NCI-H1092 treated with DMSO at 0.1 percent for 48 hours (cell line): ENCODE measurements at regions not wholly inside any gene's neighbourhood (a gene's known extent, or its start where the extent isn't known, plus 50 kb on each side); places are given as distances from the start of the nearest gene placed in this dataset.

Experiments
- DNase-seq: peaks from one replicate; lab custom pipeline; 2025; lab: John Stamatoyannopoulos, UW

DNA sequence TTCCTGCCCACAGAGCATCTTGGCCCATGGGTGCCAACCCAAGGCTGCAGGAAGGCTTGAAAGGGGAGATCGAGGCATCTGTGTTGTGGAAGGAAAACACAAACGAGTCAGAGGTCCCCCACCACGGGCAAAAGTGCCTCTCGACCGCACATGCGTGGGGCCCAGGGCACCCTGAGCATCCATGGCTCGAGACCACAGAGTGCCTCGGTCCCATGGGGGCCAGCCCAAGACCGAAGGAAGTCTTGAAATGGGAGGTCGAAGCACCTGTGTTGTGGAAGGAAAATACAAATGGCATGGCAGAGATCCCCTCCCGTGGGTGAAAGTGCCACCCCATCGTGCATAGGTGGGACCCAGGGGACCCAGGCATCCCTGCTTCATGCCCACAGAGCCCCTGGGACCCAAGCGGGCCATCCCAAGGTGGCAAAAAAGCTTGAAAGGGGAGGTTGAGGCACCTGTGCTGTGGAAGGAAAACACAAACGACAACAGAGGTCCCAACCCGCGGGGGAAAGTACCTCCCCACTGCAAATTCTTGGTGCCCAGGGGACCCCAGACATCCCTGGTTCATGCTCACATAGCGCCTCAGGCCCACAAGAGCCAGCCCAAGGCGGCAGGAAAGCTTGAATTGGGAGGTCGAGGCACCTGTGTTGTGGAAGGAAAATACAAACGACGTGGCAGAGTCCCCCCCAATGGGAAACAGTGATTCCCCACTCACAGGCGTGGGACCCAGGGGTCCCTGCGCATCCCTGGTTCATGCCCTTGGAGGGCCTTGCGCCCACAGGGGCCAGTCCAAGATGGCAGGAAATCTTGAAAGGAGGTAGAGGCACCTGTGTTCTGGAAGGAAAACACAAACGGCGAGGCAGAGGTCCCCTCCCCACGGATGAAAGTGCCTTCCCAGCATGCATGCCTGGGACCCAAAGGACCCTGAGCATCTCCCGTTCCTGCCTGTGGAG is 373.0 kb downstream of the ALG10 start:
- DNase-seq = no peak

DNA sequence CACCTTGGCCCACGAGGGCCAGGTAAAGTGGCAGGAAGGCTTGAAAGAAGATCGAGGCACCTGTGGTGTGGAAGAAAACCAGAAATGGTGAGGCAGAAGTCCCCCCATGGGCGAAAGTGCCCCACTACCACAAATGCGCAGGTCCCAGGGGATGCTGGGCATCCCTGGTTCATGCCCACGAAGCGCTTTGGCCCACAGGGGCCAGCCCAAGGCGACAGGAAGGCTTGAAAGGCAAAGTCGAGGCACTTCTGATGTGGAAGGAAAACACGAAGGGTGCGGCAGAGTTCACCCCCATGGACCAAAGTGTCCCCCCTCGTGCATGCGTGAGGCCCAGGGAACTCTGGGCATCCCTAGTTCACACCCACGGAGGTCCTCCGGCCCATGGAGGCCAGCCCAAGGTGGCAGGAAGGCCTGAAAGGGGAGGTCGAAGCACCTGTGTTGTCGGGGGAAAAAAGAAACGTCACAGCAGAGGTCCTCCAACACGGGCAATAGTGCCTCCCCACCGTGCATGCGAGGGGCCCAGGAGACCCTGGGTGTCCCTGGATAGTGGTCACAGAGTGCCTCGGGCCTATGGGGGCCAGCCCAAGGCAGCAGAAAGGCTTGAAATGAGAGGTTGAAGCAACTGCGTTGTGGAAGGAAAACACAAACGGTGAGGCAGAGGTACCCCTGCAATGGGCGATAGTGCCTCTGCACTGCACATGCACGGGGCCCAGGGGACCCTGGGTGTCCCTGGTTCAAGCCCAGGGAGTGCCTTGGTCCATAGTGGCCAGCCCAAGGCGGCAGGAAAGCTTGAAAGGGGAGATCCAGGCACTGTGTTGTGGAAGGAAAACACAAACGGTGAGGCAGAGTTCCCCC is 373.9 kb downstream of the ALG10 start:
- DNase-seq = no peak

DNA sequence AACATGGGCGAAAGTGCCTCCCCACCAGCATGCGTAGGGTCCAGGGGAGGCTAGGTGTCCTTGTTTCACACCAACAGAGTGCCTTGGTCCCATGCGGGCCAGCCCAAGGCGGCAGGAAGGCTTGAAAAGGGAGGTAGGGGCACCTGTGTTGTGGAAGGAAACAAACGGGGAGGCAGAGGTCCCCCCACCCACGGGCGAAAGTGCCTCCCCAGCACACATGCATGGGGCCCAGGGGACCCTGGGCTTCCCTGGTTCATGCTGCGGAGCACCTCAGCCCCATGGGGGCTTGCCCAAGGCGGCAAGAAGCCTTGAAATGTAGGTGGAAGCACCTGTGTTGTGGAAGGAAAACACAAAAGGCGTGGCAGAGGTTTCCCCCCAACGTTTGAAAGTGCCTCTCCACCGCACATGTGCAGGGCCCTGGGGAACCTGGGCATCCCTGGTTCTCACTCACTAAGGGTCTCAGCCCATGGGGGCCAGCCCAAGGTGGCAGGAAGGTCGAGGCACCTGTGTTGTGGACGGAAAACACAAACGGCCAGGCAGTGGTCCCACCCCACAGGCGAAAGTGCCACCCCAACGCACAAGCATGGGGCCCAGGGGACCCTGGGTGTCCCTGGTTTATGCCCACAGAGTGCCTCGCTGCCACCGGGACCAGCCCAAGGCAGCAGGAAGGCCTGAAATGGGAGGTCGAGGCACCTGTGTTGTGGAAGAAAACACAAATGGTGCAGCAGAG is 374.7 kb downstream of the ALG10 start:
- no peak for DNase-seq

DNA sequence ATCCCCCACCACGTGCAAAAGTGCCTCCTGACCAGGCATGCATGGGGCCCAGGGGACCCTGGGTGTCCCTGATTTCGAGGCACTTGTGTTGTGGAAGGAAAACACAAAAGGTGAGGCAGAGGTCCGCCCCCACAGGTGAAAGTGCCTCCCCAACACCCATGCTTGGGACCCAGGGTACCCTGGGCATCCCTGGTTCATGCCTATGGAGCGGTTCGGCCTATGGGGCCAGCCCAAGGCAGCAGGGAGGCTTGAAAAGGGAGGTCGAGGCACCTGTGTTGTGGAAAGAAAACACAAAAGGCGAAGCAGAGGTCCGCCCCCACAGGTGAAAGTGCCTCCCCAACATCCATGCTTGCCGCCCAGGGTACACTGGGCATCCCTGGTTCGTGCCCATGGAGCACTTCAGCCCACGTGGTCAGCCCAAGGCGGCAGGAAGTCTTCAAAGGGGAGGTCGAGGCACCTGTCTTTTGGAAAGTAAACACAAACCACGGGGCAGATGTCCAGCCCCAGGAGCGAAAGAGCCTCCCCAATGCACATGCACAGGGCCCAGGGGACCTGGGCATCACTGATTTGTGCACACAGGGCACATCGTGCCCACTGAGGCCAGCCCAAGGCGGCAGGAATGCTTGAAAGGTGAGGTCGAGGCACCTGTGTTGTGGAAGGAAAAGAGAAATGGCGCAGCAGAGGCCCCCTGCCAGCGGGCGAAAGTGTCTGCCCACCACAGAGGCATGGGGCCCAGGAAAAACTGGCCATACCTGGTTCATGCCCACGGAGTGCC is 375.5 kb downstream of the ALG10 start:
- no peak for DNase-seq

DNA sequence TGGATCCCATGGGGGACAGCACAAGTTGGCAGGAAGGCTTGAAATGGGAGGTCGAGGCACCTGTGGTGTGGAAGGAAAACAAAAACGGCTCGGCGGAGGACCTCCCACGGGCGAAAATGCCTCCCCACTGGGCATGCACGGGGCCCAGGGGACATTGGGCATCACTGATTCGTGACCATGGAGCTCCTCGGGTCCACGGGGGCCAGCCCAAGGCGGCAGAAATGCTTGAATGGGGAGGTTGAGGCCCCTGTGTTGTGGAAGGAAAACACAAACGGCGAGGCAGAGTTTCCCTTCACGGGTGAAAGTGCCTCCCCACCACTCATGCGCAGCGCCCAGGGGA is 376.0 kb downstream of the ALG10 start:
- no peak for DNase-seq

DNA sequence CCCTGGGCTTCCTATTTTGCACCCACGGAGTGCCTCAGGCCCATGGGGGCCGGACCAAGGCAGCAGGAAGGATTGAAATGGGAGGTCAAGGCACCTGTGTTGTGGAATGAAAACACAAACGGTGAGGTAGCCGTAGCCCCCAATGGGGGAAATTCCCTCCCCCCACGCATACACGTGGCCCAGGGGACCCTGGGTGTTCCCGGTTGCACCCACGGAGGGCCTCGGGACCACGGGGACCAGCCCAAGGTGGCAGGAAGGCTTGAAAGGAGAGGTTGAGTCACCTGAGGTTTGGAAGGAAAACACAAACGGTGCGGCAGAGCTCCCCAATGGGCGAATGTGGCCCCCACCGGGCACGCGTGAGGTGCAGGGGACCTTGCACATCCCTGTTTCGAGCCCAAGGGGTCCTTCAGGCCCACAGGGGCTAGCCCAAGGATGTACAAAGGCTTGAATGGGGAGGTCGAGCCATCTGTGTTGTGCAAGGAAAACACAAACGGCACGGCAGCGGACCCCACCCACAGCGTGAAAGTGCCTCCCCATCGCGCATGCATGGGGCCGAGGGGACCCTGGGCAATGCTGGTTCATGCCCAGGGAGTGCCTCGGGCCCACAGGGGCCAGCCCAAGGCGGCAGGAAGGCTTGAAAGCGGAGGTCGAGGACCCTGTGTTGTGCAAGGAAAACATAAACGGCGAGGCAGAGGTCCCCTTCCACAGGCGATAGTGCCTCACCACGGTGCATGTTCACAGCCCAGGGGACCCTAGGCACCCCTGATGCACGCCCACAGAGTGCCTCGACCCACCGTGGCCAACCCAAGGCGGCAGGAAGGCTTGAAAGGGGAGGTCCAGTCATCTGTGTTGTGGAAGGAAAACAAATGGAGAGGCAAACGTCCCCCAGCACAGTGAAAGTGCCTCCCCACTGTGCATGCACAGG is 376.7 kb downstream of the ALG10 start:
- DNase-seq = no peak

DNA sequence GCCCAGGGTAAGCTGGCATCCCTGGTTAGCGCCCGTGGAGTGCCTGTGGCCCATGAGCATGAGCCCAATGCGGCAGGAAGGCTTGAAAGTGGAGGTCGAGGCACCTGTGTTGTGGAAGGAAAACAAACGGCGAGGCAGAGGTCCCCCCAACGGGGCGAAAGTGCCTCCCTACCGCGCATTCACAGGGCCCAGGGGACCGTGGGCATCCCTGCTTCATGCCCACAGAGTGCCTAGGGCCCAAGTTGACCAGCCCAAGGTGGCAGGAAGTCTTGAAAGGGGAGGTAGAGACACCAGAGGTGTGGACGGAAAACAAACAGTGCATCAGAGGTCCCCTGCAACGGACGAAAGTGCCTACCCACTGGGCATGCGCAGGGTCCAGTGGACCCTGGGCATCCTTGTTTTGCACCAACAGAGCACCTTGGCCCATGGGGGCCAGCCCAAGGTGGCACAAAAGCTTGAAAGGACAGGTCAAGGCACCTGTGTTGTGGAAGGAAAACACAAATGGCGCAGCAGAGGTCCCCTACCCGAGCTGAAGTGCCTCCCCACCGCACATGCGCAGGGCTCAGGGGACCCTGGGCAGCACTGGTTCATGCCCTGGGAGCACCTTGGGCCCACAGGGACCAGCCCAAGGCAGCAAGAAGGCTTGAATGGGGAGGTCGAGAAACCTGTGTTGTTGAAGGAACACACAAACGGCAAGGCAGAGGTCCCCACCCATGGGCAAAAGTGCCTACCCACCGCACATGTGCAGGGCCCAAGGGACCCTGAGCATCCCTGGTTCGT is 377.5 kb downstream of the ALG10 start:
- no peak for DNase-seq

DNA sequence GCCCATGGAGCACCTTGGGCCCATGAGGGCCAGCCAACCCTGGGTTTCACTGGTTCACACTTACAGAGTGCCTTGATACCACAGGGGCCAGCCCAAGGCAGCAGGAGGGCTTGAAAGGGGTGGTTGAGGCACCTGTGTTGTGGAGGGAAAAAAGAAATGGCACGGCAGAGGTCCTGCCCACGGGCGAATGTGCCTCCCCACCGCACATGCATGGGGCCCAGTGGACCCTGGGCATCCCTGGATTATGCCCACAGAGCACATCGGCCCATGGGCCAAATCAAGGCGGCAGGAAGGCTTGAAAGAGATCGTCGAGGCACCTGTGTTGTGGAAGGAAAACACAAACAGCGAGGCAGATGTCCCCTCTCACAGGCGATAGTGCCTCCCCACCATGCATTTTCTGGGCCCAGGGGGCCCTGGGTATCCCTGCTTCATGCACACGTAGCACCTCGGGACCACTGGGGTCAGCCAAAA is 378.1 kb downstream of the ALG10 start:
- DNase-seq = no peak

DNA sequence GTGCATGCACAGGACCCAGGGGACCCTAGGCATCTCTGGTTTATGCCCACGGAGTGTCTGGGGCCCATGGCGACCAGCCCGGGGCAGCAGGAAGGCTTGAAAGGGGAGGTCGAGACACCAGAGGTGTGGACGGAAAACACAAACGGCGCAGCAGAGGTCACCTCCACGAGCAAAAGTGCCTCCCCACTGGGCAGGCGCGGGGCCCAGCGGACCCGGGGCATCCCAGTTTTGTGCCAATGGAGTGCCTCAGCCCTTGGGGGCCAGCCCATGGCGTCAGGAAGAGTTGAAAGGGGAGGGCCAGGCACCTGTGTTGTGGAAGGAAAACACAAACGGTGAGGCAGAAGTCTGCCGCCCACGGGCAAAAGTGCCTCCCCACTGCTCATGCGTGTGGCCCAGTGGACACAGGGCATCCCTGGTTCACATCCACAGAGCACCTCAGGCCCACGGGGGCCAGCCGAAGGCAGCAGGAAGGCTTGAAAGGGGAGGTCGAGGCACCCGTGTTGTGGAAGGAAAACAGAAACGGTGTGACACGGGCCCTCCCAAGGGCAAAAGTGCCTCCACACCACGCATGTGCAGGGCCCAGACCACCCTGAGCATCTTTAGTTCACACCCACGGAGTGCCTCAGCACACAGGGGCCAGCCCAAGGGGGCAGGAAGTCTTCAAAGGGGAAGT is 378.8 kb downstream of the ALG10 start:
- no peak for DNase-seq

DNA sequence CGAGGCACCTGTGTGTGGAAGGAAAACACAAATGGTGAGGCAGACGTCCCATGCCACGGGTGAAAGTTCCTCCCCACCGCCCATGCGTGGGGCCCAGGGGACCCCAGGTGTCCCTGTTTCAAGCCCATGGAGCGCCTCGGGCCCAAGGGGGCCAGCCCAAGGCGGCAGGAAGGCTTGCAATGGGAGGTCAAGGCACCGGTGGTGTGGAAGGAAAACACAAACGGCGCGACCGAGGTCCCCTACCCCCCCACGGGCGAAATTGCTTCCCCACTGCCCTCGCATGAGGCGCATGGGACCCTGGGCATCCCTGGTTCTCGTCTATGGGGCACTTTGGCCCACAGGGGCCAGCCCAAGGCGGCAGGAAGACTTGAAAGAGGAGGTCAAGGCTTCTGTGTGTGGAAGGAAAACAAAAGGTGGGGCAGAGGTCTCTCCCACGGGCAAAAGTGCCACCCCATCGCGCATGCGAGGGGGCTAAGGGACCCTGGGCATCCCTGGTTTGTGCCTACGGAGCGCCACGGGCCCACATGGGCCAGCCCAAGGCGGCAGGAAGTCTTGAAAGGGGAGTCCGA is 379.4 kb downstream of the ALG10 start:
- DNase-seq = no peak

DNA sequence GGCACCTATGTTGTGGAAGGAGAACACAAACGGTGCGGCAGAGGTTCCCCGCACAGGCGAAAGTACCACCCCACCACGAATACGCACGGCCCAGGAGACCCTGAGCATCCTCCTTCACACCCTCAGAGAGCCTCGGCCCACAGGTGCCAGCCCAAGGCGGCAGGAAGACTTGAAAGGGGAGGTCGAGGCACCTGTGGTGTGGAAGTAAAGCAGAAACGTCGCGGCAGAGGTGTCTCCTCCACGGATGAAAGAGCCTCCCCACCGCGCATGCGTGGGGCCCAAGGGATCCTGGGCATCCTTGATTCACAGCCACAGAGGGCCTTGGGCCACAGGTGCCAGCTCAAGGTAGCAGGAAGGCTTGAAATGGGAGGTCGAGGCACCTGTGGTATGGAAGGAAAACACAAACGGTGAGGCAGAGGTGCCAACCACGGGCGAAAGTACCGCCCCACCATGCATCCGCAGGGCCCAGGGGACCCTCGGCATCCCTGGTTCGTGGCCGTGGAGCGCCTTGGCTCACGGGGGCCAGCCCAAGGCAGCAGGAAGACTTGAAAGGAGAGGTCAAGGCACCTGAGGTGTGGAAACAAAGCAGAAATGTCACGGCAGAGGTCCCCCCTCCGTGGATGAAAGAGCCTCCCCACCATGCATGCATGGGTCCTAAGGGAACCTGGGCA is 380.1 kb downstream of the ALG10 start:
- no peak for DNase-seq

DNA sequence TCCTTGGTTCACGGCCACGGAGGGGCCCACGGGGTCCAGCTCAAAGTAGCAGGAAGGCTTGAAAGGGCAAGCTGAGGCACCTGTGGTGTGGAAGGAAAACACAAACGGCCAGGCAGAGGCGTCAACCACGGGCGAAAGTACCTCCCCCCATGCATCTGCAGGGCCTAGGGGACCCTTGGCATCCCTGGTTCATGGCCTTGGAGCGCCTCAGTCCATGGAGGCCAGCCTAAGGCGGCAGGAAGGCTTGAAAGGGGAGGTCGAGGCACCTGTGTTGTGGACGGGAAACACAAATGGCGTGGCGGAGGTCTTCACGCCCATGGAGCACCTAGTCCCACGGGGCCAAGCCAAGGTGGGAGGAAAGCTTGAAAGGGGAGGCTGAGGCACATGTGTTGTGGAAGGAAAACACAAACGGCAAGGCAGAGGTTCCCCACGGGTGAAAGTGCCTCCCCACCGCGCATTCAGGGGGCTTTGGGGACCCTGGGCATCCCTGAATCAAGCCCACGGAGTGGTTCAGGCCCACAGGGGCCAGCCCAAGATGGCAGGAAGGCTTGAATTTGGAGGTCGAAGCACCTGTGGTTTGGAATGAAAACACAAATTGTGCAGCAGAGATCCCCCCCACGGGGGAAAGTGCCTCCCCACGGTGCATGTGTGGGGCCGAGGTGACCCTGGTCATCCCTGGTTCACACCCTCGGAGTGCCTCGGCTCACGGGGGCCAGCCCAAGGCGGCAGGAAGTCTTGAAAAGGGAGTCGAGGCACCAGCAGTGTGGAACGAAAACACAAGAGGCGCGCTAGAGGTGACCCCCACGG is 380.8 kb downstream of the ALG10 start:
- DNase-seq = no peak

DNA sequence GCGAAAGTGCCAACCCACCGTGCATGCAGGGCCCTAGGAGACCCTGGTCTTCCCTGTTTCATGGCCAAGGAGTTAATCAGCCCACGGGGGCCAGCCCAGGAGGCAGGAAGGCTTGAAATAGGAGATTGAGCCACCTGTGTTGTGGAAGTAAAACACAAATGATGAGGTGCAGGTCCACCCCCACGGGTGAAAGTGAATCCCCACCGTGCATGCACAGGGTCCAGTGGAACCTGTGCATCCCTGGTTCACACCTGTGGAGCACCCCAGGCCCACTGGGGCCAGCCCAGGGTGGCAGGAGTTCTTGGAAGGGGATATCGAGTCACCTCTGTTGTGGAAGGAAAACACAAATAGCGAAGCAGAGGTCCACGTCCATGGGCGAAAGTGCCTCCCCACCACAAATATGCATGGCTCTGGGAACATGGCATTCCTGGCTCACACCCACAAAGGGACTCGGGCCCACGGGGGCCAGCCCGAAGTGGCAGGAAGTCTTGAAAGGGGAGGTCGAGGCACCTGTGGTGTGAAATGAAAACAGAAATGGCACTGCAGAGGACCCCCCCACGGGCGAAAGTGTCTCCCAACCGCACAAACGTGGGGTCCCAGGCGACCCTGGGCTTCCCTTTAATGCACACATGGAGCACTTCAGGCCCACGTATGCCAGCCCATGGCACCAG is 381.5 kb downstream of the ALG10 start:
- no peak for DNase-seq

DNA sequence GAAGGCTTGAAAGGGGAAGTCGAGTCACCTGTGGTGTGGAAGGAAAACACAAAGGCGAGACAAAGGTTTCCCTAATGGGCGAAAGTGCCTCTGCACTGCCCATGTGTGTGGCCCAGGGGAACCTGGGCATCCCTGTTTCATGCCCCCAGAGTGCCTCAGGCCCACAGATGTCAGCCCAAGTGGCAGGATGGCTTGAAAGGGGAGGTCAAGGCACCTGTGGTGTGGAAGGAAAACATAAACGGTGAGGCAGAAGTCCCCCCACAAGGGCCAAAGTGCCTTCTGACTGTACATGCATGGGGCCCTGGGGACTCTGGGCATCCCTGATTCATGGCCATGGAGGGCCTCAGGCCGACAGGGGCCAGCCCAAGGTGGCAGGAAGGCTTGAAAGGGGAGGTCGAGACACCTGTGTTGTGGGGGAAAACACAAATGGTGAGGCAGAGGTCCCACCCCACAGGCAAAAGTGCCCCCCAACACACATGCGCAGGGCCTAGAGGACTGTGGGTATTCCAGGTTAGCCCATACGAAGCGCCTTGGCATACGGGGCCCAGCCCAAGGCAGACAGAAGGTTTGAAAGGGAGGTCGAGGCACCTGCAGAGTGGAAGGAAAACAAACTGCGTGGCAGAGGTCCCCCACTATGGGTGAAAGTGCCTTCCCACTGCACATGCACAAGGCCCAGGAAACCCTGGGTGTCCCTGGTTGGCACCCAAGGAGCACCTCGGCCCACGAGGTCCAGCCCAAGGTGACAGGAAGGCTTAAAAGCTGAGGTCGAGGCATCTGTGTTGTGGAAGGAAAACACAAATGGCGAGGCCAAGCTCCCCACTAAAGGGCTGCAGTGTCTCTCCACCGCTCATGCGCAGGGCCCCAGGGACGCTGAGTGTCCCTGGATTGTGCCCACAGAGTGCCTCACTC is 382.3 kb downstream of the ALG10 start:
- DNase-seq = no peak
